ENCODE measurements at regions not wholly inside any gene's neighbourhood (a gene's known extent, or its start where the extent isn't known, plus 50 kb on each side); places are given as distances from the start of the nearest gene placed in this dataset.
"Not testable (repeated sequence)": the region's sequence is repeated elsewhere in the genome, so short reads cannot be mapped to it uniquely, and the experiment has no call there.

DNA sequence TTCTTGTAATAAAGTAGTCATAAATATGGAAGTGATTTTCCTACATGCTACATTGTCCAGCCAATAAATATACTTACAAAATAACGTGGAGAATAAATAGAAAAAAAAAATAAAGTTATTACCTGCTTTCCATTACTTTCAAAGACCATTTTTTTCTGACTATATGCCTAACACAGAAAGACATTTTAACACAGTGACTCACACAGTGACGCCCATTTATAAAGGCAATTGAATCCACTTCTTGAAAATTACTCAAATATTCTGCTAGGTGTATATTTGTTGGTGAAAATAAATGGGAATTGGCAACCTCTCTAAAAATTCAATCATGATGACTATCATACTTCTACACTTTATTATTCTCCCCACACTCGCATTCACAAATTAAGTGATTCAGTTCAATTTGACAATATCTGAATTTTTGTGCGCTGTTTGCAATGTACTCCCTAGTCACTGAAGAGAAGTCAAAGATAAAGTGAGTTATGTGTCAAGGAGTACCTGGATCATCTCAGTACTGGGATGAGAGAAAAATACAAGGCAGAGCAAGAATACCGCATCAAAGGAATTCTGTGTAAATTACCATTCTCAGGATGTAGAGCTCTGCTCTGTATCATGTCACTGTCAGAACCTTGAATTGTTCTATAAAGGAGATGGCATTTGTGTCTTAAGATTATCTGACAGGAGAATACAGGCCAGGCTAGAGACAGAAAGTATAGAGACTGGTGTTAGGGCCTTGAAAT, 642.7 kb downstream of the IPMK start:
- DNase-seq (ENCODE audit: insufficient read length, low spot score) (no peak), FAIRE-seq (peak; percentile 33)
- no peak for TF ChIP-seq POLR2A (IDR thresholded peaks at IDR 0.05; ENCODE audit: low read depth, low read length)

DNA sequence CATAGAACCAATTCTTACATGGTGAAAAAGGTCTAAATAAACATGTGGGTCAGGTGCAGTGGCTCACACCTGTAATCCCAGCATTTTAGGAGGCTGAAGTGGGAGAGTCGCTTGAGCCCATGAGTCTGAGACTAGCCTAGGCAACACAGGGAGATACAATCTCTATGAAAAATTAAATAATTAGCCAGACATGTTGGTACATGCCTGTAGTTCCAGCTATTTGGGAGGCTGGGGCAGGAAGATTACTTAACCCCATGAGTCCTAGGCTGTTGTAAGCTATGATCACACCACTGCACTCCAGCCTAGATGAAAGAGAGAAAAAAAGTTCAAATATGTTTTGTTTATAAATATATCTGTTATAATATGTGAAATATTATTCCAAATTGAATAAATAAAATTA, 643.6 kb downstream of the IPMK start:
- FAIRE-seq: no peak
- TF ChIP-seq POLR2A (IDR thresholded peaks at IDR 0.05; ENCODE audit: low read depth, low read length): no peak
- no peak for DNase-seq (ENCODE audit: insufficient read length, low spot score)

DNA sequence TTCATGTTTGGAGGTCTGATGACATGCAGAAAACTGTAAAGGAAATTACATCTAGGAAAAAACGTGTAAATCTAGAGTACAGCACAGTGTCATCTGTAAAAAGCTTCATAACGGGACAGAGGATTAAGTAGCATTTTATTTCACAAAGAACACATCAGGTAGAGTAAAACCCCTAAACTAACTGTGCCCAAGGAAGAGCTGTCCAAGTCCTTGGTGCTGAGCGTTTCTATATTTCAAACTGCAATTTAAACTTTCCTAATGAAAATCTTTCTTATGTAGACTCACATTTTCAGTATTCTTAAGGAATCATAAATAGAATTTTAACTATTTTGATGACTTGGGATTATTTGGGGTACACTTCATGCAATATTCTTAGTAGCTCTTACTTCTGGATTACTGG, 646.2 kb downstream of the IPMK start:
- FAIRE-seq: no peak
- TF ChIP-seq POLR2A (IDR thresholded peaks at IDR 0.05; ENCODE audit: low read depth, low read length): no peak
- DNase-seq (ENCODE audit: insufficient read length, low spot score): no peak

DNA sequence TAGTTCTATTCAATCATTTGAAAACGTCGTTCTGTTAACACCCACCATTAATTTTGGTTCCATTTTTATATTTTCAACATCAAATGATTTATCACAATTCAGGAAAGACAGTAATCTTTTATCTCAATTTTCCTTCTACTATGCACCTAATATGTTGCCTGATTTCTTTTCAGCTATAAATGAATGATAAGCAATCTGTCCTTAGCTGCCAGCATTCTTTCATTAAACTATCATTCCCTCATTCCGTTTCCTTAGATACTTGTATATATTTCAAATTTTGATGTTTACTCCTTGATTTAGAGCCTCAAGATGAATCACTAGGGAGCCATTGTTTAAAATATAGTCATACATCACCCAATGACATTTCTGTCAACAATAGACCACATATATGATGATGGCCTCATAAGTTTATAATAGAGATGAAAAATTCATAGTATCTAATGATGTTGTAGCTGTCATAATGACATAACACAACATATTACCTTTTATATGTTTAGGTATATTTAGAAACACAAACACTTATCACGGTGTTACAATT, 661.7 kb downstream of the IPMK start:
- no peak for TF ChIP-seq POLR2A (IDR thresholded peaks at IDR 0.05; ENCODE audit: low read depth, low read length)
- FAIRE-seq (no peak), DNase-seq (ENCODE audit: insufficient read length, low spot score) (no peak)

DNA sequence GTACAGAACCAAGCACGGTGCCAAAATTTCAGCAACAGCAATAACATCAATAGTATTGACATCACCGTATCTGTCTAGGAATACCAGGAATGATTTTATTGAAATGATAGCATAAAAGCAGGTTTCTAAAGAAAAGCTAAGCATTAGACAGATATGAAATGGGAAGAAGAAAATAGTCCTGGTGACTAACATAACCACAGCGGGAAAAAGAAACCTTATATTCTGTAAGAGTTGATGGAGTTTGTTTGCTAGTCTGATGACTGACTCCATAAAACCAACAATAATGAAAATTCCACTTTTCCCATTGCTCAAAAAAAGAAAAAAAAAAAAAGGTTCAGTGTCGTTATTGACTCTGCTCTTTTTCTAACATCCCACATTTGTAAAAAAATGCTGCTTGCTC, 668.3 kb downstream of the IPMK start:
- TF ChIP-seq POLR2A (IDR thresholded peaks at IDR 0.05; ENCODE audit: low read depth, low read length): no peak
- DNase-seq (ENCODE audit: insufficient read length, low spot score): no peak
- FAIRE-seq: no peak

DNA sequence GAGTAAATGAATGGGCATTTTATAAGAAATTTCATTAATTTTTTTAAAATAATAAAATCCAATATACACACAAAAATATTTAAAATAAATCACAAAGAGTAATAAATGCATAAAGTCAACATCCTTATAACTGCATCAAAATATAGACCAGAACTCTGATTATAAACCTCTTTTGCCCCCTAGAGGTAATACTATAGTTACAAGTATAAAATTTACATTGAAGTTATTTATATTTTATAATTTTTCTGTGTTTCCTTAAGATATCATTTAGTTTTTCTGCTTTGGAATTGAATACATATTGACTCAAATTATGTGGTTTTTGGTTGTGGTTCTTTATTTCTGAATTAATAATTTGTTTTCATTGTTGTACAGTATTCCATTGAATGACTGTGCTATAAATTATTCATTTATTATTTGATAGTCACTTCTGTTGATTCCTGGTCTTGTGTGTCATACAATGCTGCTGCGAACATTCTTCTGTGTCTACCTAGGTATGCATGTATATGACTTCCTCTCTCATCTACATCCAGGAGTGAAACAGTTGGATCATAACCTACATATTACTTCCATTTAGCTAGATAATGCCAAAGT, 673.6 kb downstream of the IPMK start:
- DNase-seq (ENCODE audit: insufficient read length, low spot score): no peak

DNA sequence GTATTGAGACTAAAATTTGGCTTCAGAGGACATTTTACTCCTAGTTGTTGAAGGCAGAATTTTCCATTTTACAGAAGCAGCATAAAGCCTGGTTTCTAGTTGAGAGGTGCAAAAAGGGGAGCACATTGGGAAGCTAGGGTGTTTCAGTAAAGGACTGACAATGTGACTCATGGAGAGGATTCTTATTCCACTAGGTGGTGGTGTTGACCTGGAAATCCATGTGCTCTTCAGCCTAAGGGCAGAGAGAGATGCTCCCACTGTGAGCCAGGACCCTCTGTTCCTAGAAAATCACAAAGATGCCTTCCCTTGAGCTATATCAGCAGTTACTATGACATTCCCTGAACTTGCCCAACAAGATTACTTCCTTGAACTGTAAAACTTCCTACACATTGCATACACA, 687.8 kb downstream of the IPMK start:
- no peak for TF ChIP-seq POLR2A (IDR thresholded peaks at IDR 0.05; ENCODE audit: low read depth, low read length)
- FAIRE-seq: peak; percentile 83
- DNase-seq (ENCODE audit: insufficient read length, low spot score): peak; percentile 2

More for the DNA sequence above, 673.6 kb downstream of the IPMK start:
- no peak for TF ChIP-seq POLR2A (IDR thresholded peaks at IDR 0.05; ENCODE audit: low read depth, low read length)
- FAIRE-seq: no peak

DNA sequence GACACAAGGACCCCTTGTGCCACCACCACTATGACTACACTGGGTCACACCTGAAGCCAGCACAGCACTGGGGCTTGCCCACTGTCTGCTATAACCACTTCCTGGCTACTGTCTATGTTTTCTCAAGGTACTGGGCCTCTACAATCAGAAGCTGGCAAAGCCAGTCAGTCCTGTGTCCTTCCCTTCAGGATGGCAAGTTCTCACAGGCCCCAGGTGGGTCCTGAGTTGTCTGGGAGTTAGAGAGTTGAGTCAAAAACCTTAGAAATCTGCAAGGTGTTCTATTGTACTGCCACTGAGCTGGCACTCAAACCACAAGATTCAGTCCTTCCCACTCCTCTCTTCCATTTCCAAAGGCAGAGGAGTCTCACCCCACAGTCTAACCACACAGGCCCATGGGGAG, 705.5 kb downstream of the IPMK start:
- FAIRE-seq (no peak), DNase-seq (ENCODE audit: insufficient read length, low spot score) (no peak)
- TF ChIP-seq POLR2A (IDR thresholded peaks at IDR 0.05; ENCODE audit: low read depth, low read length): no peak

DNA sequence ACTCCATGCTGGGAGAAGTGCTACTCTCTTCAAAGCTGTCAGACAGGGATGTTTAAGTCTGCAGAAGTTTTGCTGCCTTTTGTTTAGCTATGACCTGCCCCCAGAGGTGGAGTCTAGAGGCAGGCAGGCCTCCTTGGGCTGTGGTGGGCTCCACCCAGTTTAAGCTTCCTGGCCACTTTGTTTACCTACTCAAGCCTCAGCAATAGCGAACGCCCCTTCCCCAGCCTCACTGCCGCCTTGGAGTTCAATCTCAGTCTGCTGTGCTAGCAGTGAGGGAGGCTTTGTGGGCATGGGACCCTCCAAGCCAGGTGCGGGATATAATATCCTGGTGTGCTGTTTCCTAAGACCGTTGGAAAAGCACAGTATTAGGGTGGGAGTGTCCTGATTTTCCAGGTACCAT, 715.9 kb downstream of the IPMK start:
- DNase-seq (ENCODE audit: insufficient read length, low spot score); FAIRE-seq: not testable (repeated sequence)

DNA sequence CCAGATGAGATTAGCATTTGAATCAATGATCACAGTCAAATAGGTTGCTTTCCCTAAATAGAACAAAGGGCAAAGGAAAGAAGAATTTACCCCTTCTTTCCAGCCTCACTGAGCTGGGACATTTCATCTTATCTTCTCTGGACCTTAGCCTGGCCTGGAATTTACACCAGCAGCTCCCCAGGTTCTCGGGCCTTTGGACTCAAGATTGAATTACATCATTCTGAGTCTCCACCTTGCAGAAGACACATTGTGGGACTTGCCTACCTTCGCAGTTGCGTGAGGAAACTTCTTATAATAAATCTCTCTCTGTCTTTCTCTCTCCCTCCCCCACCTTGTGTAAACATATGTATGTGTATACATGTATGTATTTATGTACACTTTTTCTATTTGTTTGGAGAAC, 732.4 kb downstream of the IPMK start:
- TF ChIP-seq POLR2A (IDR thresholded peaks at IDR 0.05; ENCODE audit: low read depth, low read length): no peak
- DNase-seq (ENCODE audit: insufficient read length, low spot score): no peak
- no peak for FAIRE-seq

DNA sequence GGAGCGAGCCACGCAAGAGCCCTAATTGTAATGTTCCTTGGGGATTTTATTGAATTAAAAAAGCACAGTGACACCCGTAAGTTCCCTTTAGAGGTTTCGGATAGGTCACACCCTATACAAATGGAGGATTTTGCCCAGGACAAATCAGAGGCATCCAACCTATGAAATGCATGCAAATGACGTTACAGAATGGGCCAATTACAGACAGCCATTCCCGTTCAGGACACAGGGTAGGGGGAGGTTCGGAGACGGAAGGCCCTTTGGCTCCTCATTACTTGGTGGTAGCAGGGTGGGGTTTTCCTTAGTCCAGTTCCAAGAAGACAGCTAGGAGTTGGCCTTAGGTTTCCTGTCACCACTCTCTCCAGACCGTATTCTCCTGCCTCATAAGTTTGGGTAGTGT, 754.1 kb downstream of the IPMK start:
- FAIRE-seq: no peak
- no peak for DNase-seq (ENCODE audit: insufficient read length, low spot score)
- no peak for TF ChIP-seq POLR2A (IDR thresholded peaks at IDR 0.05; ENCODE audit: low read depth, low read length)

DNA sequence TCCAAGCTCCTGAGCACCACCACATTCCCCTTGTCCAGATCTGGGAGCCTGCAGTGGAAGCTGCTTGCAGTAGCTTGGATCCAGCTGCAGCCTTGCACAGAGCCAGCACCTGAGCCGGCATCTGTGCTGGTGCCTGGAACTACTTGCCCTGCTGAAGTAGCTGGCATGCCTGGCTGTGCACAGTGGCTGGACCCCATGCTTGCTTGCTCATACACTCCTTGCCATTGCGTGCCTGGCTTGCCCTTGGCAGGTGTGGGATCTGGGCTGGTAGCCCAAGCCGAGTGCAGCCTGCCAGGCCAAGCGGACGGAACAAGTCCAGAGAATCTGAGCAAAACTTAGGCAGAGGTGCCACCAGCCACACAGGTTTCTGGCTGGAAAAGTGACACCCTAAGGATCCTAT, 759.9 kb downstream of the IPMK start:
- no peak for DNase-seq (ENCODE audit: insufficient read length, low spot score)
- no peak for TF ChIP-seq POLR2A (IDR thresholded peaks at IDR 0.05; ENCODE audit: low read depth, low read length)
- no peak for FAIRE-seq

DNA sequence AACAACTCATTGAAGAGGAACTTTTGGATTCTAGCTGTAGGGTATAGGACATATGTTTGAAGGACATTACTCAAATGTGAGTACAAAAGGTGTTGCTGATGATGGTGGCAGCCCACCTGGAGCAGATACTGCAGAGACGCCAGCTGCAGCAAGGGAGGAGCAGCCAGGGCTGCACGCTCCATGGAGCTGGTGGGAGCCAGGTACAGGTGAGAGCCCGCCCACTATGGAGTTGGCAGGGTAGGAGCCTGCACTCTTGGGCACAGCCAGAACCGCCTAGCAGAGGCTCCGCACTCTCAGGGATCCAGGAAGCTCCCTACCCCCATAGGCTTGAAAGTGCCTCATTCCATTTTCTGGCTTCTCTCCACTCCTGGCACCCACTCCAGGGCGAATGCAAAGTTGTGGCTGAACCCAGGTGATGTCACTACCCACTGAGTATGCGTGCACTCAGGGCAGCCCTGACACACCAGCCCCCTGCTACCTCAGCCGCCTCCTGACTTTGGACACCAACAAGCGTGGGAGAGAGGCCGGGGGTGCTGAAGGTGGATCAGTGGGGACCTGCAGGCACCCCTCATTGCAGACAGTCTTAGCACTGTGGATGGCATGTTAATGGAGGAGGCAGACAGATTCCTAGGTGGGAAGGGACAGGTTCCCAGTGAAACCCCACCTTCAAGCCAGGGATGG, 761.1 kb downstream of the IPMK start:
- FAIRE-seq (no peak), DNase-seq (ENCODE audit: insufficient read length, low spot score) (no peak)
- TF ChIP-seq POLR2A (IDR thresholded peaks at IDR 0.05; ENCODE audit: low read depth, low read length): no peak

DNA sequence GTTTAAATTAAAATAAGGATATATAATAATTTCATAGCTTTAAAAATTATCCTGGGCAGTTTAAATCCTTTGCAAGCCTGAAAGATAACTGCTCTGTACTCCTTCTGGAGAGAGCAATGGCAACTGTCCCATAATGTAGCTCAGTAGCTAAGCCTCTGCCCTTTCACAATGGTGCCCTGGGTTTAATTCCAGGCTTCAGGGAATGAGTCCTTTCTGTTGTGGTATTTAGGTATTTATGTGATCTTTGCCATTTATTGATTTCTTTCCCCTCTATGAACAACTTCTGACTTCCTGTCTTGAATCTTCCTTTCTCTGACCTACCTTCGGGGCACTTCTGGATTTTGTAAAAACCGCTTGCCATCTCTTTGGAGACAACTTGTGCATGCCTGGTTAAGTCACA, 773.2 kb downstream of the IPMK start:
- FAIRE-seq (no peak), DNase-seq (ENCODE audit: insufficient read length, low spot score) (no peak)
- TF ChIP-seq POLR2A (IDR thresholded peaks at IDR 0.05; ENCODE audit: low read depth, low read length): no peak

DNA sequence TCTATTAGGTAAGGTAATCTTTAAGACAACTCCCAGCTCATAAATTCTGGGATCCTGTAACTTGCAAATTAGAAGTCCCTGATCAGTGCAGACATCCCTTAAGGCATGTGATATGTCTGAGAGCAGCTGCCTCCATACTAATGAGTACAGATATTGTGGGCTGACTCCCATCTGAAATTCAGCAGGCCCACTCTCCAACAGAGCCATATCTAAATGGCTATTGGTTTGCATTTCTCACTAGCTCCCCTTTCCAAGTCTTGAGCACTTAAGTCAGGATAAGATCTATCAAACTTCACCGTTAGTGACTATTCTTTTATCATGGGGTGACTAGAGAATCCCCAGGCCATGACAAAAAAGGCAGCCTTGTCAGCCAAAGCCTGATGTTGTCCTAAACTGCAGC, 785.4 kb downstream of the IPMK start:
- no peak for TF ChIP-seq POLR2A (IDR thresholded peaks at IDR 0.05; ENCODE audit: low read depth, low read length)
- DNase-seq (ENCODE audit: insufficient read length, low spot score) (no peak), FAIRE-seq (no peak)

All from H54 (cell line).